HG03469 (cell line): ENCODE measurements at regions not wholly inside any gene's neighbourhood (a gene's known extent, or its start where the extent isn't known, plus 50 kb on each side); places are given as distances from the start of the nearest gene placed in this dataset.
"Not testable (repeated sequence)": the region's sequence is repeated elsewhere in the genome, so short reads cannot be mapped to it uniquely, and the experiment has no call there.

Source experiments
- ATAC-seq: cut with Tn5 transposase; IDR thresholded peaks from one replicate; pipeline ENCODE4 v1.9.1; 2021; ENCODE audit warnings: mild to moderate bottlenecking, moderate library complexity, moderate number of reproducible peaks; ENCODE audit not compliant: unreplicated experiment

DNA sequence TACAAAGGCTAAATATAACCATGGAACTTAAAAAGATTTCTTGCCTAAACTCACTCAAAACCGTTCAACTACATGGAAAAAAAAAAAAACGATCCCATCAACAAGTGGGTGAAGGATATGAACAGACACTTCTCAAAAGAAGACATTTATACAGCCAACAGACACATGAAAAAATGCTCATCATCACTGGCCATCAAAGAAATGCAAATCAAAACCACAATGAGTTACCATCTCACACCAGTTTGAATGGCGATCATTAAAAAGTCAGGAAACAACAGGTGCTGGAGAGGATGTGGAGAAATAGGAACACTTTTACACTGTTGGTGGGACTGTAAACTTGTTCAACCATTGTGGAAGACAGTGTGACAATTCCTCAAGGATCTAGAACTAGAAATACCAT is 151.2 kb upstream of the SMIM30 start:
- ATAC-seq, result not testable (repeated sequence)

DNA sequence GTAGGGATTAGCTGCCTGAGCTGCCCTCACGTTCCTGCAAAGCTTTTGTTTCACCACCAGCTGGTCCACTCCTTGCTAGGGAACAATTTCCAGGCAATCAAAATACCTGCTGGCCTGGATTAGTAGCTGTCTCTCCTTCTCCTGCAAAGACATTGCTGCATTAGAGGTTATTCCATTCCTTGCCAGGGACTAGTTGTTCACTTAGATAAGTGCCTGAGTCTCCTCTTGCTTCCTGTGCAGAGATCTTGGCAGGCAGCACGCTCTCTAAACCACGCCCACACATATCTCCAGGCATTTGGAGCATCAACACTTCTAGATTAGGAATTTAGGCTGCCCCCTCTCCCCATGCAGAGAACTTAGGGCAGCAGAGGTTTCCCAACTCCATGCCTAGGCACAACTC is 150.4 kb upstream of the SMIM30 start:
- no peak for ATAC-seq

DNA sequence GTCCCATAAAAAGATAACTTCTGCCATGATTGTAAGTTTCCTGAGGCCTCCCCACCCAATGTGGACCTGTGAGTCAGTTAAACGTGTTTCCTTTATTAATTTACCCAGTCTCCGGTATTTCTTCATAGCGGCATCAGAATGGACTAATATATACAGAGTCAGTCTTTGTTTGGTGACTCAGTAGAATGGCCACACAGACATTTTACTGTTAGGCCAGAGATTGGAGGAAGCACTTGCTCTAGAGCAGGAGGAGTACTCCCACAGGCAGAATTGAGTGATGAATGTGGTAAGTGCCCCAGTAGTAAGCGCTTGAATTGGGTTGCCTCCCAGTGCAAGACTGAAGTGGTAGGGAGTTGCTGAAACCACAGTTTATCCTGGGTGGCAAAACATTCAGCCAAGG is 149.5 kb upstream of the SMIM30 start:
- ATAC-seq, result no peak

DNA sequence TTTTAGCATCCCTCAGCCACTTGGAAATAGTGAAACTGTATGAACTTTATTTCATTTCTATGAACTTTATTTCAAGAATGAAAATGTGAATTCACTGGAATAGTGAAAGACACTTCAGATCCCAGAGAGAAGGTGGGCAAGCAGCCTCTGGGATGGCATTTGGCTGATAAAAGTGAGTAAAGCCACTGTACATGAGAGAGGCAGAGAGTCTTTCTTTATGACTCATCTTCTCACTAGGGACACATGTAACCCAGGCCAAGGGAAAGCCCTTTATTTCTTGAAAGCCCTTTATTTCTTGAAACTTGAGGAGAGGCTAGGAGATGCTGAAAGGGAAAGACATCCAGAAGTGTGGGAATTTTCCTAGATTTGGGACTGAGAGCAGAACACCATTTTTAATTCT is 148.9 kb upstream of the SMIM30 start:
- ATAC-seq, result peak; percentile 75

DNA sequence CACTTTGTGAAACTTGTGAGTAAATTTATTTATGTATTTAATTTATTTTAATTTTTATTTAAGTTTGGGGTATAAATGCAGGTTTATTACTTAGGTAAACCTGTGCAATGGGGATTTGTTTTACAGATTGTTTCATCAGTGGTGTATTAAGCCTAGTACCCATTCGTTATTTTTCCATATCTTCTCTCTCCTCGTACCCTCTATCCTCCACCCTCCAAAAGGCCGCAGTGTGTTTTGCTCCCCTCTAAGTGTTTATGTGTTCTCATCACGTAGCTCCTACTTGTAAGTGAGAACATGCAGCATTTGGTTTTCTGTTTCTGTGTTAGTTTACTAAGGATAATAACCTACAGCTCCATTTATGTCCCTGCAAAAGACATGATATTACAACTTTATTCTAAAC is 145.4 kb upstream of the SMIM30 start:
- no peak for ATAC-seq

DNA sequence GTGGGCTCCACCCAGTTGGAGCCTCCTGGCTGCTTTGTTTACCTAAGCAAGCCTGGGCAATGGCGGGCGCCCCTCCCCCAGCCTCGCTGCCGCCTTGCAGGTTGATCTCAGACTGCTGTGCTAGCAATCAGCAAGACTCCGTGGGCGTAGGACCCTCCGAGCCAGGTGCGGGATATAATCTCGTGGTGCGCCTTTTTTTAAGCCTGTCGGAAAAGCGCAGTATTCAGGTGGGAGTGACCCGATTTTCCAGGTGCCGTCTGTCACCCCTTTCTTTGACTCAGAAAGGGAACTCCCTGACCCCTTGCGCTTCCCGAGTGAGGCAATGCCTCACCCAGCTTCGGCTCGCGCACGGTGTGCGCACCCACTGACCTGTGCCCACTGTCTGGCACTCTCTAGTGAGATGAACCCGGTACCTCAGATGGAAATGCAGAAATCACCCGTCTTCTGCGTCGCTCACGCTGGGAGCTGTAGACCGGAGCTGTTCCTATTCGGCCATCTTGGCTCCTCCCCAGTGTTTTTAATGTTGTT is 144.9 kb upstream of the SMIM30 start:
- not testable (repeated sequence) for ATAC-seq

DNA sequence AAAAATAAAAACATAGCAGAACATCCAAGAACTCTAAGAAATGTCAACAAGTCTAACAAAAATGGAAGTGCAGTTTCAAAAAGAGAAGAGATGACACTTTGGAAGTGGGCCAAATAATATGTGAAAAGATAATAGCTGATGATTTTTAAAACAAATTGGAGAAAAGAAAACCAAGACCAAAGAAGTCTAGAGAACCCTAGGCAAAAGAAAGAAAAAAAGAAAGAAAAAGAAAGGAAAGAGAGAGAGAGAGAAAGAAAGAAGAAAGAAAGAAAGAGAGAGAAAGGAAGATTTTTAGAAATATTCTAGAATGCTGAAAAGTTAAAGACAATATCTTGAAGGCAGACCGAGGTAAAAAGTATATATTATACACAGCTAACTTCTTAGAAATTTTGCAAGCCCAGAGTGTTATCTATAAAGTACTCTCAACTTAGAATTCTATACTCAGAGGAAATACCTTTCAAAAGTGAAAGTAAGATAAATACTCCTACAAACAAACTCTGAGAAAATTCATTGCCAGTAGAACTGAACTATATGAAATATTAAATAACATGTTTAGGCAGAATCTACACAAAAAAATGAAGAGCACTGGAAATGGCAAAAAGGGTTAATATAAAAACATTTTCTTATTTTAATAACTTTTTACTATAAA is 138.7 kb upstream of the SMIM30 start:
- ATAC-seq, result no peak

DNA sequence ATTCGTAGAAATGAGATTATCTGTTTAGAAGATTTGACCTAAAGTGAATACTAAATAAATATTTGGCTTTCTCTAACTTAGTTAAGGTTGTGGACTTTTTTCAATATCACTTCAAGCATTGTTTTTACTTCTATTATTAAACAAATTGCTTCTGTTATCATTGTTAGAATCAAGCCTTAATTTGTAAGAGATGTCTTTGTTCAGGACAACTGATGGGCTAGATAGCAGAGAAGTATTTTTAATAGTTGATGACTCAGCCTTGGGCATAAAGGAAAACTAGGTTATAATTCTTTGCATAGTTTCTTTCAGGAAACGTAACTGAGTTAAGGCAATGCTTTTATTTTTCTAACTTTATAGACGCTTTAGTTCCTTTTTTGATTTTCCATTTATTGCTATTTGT is 128.8 kb upstream of the SMIM30 start:
- ATAC-seq, result no peak

DNA sequence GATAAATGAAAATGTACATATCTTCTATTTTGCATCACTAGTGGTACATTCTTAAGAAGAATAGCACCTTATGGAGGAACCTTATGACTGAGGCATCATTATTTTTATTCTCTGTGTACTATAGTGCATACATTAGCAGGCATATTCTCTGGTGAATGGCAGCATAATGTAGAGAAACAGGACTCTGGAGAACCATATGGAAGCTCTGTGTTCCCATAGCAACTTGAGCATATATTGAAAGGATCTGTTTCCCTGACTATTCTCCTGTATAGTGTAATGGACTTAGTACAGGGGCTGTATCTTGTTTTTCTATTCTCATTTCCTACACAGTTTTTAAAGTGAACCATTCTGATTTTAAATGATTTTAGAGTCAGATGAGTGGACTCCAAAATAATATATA is 128.4 kb upstream of the SMIM30 start:
- no peak for ATAC-seq

DNA sequence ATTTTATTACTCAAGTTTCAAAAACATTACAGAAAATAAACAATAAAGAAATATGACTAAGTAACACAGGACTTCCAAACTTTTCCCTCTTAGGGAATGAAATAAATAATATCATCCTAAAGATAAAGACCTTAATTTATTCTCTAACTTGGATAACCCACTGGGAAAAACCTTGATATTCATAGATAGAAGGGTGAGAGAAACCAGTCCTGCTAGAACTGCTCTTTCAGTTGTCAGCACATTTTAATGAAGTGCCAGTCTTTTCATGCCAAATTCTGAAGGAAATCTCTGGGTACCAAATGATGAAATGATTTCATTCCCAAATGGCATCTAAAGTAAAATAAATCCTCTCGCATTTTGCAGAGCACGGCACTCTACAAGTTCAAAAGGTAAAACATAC is 114.5 kb upstream of the SMIM30 start:
- no peak for ATAC-seq

DNA sequence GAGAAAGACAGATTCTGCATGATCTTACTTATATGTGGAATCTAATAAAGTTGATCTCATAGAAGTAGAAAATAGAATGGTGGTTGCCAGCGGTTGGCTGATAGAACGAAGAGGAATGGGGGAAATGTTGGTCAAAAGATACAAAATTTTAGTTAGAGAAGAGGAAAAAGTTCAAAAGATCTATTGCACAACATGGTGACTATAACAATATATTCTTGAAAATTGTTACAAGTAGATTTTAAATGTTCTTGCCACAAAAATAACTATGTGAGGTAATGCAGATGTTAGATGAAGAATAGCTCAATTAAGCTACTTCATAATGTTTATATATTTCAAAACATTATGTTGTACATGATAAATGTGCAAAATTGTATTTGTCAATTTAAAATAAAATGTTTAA is 112.3 kb upstream of the SMIM30 start:
- no peak for ATAC-seq

DNA sequence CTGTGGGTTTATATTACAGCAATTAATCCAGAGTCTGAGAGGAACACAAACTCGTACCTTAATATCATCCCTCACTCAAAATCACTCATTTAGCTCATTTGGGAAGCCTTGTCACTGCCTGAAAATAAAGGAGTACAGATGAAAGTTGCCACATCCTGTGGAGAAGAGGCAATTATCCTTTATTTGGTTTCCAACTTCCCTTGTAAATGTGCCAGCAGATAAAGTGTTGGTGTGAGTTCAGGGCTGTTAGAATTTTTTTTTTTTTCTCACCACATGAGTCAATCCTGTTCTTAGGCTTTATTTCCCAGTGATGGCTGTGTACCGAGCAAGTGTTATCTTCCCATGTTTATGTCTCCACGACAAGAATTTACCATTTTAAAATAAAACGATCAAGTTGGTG is 99.0 kb upstream of the SMIM30 start:
- ATAC-seq, result no peak

DNA sequence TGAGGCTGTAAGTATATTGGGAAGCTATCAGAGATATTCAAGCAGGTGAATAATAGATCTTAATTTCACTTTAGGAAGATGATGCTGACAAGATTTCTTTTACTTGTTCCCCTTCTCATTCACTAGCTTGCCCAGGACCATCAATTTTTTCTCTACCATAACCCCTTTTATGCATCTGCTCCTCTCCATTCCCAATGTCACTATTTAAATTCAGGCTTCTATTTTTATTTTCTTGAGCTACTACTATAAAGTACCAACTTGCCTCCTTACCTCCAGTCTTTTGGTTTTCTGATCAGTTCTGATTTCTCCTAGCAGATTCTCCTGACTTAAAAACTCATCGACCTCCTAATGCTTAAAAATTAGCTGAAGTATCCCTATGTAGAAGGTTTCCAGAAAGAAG is 97.7 kb upstream of the SMIM30 start:
- no peak for ATAC-seq

DNA sequence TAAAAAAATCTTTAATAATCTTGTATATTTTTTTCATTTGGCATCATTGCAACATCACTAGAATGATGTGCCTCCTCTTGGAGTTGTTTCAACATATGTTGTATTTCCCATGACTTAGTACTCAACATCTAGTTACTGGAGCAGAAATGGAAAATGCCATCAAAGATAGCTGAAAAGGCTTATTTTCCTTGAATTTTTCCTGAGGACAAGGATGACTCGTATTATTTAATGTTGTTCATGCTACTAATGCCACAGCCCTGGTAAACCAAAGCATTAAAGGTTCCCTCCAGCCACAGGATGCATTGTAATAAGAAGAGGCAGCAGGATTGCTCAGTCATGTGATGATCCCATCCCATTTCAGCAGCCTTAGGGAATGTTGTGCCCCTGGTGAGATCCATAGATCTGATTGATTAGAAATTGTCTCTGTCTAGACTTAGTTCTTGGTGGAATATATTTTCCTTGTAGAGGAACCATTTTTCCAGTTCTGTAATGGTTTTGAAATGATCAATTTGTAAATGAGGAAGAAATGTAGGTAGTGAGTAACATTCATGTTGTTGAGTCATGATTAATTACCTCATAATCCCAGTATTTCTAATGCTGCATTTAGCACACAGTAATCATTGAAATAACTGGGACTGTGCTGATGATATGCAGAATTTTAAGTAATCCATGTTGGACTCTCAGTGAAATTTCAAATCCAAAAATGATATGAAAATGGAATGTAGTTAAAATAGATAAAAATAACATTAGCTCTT is 91.3 kb upstream of the SMIM30 start:
- no peak for ATAC-seq

DNA sequence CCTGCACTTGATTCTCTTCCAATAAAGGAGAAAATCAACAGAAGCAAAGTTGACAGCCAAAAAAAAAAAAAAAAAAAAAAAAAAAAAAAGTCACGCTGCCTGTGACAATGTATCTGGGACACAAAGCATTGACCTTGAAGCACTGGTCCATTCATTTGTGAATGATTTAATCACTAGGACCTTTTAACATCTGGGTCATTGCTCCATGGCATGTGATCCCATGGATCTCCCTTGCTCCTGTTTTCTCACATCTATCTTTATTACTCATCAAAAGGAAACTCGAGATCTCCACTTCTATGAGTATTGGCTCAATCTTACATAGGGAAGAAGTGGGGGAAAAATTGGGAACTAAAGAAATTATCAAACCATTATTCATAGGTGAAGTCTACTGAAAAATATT is 89.6 kb upstream of the SMIM30 start:
- no peak for ATAC-seq

DNA sequence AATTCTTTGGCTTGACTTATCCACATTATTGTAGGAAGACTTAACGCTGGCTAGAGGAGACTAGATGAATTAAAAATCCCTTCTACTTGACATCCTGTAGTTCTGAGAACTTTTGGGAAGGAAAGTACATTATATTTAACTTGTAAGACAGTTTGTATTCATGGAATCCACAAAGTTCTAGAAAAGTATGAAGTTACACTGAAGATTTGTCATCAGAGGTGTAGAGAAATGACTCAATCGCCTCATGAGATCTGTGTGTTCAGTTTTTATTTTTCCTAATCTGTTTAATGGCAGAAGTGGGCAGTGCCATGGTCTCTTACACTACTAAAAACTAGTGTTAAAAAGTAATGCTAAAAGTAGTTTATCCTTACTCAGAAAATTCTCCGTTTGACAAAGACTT is 89.1 kb upstream of the SMIM30 start:
- no peak for ATAC-seq

DNA sequence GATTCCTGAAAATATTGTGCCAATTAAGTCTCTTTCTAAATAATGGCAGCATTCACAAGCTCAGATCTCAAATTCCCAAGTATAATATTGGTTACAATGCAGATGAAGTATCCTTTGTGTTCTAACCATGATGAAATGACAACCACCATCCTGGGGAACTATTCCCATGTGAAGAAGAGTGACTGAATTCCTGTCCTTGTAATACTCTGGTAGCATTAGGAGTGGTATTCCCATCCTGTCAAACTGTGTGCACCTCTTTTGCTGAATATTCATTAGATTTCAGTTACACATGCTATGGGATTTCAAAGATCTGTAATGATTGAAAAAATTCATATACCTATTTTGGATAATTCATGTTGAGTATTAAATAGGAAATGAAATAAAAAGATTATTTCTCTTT is 86.1 kb upstream of the SMIM30 start:
- ATAC-seq, result no peak

DNA sequence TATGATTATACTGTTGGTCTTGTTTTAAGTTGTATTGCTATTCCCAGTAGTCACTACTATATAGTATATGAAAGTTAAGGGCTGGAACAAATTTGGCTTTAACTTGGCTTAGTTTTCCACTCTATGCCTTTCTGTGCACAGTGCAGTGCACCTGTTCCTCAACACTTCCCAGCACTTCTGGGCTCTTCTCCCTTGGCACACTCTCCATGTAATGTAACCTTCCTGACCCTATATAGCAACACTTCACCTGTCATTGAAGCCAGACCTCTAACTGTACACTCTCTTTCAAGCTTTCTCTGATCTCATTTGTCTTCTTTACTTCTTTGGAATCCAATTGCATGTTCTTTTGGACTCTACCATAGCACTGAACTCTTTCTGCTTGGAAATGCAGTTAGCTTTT is 83.9 kb upstream of the SMIM30 start:
- no peak for ATAC-seq

DNA sequence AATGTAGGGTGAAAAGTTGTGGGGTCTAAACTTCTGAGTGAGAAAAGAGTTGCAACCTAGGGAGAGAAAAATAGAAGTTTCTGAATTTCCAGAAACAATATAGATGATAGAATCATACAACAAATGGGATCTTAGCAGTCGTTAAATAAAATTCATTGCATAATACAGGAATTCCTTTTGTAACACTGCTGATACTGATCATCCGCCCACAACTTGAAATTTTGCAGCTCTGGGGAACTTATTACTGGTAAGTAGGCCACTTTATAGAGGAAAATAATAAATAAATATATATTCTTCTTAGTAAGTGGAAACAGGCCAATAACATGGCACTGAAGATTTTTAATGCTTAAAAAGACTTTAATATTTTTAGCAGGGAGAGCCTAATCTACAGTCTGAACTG is 81.9 kb upstream of the SMIM30 start:
- ATAC-seq, result no peak

DNA sequence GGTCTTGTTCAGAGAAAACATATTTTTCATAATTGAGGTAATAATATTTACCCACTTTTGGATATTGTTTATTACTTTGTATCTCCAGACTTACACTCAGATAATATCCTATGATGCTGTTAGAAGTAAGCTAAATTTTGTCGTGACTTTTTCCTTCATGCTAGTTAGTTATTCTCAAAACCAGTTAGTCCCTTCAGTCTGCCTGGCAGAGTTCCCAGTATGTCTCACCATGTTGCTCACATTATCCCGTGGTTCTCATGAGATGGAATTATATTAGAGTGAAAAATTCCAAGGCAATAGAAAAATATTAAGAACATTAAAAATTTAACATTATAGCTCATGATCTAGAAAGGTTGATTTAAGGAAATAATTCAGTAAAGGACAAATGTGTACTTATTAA is 81.5 kb upstream of the SMIM30 start:
- no peak for ATAC-seq

DNA sequence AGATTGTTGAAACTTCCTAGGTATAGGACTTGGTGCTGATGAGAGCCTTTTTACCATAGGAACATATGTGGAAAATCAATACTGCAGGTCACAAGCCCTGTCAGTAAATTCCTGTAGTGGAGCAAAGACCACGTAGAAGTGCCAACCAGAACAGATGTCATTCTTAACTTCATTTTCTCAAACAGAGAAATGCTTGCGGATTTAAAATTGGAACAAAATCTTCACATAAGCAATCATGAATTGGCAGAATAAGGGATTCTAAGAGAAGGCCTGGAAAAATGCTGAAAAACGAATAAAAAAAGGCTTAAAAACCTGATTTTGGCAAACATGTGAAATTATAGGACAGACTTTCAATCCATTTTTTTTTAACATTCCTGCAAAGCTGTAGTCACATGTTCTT is 80.8 kb upstream of the SMIM30 start:
- no peak for ATAC-seq

DNA sequence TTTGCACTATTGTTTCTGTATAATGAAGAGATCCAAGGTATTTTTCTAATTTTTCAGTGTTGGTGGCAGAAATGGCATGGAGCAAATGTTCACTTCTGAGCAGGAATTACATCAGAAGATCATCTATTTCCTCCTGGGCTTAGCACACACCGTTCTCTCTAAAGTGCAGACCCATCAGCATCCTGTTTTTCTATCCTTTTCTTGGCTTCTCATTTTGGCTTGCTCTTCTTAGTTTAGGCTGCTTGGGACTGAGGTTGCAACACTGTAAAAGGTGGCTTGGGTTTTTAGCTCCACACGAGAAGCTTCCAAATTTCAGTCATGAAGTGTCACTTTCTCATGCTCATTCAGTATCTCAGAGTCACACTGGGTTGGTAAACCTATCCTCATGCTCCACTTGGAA is 79.9 kb upstream of the SMIM30 start:
- no peak for ATAC-seq

DNA sequence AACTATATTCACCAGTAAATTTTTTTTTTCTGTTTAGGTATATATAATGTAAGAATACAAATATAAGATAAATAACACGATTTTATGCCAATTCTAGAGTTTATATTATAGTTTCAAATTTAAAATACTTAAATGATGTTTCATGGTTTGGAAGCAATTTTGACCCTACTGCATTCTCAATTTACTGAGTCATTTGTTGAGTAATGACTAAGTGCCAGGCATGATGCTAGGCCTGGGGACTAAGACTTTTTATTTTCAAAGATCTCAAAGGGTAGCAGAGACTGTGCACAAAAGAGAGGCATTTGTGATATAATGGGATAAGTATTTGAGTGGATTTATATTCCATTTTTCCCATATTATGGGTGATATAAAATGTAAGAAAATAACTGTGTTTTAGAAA is 78.9 kb upstream of the SMIM30 start:
- ATAC-seq, result no peak
